Left kidney (tissue), 1 donor: ENCODE measurements at regions not wholly inside any gene's neighbourhood (a gene's known extent, or its start where the extent isn't known, plus 50 kb on each side); places are given as distances from the start of the nearest gene placed in this dataset.
A peak's percentile ranks its signal among the peaks of the same experiment; 100 is the strongest.
"Not testable (repeated sequence)": the region's sequence is repeated elsewhere in the genome, so short reads cannot be mapped to it uniquely, and the experiment has no call there.

Source experiments
- DNase-seq: peaks from one replicate; pipeline ENCODE4 v3.0.0-alpha.2; 2013

DNA sequence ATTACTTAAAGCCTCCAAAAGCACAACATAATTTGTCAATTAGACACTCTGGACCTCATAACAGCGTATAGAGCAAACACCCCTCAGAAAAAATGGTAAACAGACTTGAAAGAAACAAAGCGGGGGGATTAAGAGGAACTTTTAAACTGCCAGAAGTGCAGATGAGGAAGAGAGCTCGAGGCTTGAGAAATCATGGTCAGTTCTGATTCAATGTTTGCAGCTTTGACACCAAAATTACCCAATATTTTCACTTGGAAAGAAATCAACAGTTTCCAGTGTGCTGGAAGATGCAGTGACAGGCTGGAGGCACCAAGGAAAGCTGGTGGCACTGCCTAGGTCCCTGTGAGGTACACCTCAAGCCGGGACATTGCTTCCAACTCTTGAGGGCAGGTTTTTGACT, 180.9 kb upstream of the TOX3 start:
- DNase-seq = no peak

GRCh38 chr16:52727441-52727840, 180.5 kb upstream of the TOX3 start:
- no peak for DNase-seq

- no peak for DNase-seq
Measured at GRCh38 chr16:52725461-52725860, 178.5 kb upstream of the TOX3 start.

- DNase-seq = no peak
Measured at GRCh38 chr16:52725043-52725442, 178.1 kb upstream of the TOX3 start.

DNA sequence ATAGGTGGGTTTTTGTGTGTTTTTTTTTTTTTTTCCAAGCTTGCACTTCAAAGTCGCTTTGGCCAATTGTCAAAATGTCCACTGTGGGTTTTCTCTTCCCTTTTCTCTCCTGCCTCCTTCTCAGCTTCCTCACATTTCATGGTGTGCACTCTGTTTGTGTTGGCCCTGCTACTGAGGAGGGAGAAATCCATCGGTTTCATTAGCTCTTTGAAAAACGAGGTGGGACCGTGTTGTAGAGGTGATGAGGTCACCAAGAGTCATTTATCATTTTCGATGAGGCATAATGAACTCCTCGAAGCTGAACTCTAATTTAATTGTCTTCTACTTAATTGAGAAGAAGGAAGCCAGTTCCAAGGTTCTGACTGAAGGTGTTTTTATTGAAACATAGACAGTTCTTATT, 174.4 kb upstream of the TOX3 start:
- DNase-seq = peak; percentile 26

DNA sequence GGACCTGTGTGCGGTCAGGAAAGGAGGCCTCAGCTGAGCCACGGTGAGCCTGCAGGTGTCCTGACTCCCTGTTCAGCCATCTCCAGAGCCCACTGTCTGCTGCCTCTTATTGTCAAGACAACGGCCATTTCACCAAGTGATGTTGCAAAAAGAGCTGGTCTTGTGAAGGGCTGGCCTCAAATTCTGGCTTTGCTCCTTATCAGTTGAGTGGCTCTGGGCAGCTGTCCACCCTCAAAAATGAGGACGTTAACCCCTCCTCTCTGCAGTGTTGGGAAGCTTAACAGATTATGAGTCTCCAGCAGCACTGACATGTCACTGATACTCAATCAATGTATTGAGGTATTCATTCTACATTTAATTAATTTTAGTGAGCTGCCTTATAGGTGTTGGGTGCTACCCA, 171.1 kb upstream of the TOX3 start:
- DNase-seq = no peak

DNA sequence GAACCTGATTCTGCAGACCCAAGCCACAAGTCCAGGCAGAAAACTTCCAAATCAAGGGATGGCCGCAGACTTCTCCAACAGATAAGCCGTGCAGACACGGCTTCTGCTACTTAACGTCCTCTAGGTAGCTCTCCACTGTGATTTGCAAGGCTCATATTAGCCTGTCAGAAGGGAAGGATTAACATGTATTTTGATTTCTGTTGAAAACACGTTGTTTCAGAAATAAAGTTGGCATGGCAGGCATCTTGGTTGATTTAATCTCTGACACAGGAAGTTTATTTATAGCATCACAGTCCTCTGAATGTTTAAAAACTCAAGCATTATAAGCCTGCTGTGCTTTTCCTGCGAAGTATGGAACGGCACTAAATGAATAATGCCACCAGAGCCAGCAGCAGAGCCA, 166.8 kb upstream of the TOX3 start:
- no peak for DNase-seq

DNA sequence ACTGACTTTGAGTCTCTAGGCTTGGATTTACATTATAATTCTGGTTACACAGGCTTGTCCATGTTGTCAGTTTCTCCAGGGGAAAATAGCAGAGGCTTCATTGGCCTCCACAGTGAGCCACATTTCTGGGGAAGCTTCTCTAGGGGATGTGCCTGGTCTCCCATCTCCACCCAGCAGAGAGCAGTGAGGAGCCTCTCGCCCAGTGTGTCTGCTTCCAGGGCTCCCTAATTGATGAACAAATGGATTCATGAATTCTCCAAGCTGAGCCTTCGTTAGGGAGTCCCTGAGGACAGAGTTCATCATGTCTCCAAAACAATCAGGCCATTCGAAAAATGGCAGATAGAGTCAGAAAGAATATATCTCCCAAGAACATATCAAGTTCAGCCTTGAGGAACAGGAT, 162.4 kb upstream of the TOX3 start:
- no peak for DNase-seq

DNA sequence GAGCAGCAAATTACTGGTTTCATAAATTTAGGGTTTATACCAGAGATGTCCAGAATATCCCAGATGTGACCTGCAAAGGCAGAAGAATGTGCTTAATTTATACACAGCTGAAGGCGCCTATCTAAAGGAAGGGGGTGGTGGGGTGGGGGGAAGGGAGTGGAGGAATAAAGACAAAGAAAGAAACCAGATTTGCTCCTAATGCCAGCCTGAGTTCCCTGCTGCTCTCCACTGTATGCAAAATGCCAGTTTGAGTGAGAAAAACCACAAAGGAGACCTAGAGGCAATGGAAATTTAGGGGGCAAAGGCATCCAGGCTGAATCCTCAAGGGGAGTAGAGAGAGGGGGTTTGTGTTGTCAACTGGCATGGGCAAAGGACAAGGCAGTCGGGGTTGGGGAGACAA, 161.5 kb upstream of the TOX3 start:
- no peak for DNase-seq

- DNase-seq = no peak
Measured at GRCh38 chr16:52707676-52708337, 160.9 kb upstream of the TOX3 start.

- DNase-seq = no peak
Measured at GRCh38 chr16:52705122-52705521, 158.2 kb upstream of the TOX3 start.

GRCh38 chr16:52697971-52698370, 151.0 kb upstream of the TOX3 start:
- no peak for DNase-seq

DNA sequence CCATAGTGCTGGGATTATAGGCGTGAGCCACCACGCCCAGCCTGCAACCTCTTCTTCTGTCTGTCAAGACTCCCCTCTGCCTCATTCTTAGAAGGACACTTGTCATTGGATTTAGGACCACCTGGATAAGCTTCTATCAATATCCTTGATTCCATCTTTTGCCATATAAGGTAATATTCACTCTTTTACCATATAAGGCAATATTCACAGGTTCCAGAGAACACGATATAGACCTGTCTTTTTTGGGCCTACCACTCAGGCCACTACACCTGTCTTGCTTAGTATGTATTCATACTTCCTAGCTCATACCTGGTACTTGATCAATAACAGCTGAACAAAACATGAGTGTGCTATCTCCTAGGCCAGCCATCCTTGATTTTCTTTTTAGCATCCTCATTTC, 149.2 kb upstream of the TOX3 start:
- no peak for DNase-seq

GRCh38 chr16:52690468-52690867, 143.5 kb upstream of the TOX3 start:
- DNase-seq = no peak

GRCh38 chr16:52680993-52681392, 134.1 kb upstream of the TOX3 start:
- DNase-seq = no peak

DNA sequence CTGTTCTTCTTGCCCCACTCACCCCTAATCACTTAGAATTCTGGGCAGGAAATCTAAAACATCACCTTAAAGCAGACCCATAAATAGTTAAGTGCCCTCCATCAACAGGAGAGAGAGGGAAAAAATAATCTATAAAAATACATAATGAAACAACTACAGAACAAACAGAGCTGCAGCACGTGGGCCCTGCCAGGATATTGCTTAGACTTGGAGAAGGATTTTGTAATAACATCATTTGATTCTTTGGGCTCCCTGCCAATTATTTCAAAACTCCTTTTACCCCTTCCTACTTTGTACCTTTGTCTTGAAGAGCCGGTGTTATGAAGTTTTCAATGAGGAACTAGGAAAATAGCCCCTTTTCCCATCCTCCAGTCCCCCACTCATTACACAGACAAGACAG, 130.6 kb upstream of the TOX3 start:
- DNase-seq = no peak

- DNase-seq = no peak
Measured at GRCh38 chr16:52676959-52677358, 130.0 kb upstream of the TOX3 start.

DNA sequence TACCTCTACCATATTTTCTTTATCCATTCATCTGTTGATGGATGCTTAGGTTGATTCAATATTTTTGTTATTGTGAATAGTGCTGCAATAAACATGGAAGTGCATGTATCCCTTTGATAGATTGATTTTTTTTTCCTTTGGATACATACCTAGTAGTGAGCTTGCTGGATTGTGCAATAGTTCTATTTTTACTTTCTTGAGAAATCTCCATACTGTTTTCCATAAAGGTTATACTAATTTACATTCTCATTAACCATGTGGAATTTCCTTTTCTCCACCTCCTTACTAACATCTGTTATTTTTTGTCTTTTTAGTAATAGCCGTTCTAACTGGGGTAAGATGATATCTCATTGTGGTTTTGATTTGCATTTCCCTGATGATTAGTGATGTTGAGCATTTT, 124.6 kb upstream of the TOX3 start:
- DNase-seq = no peak

DNA sequence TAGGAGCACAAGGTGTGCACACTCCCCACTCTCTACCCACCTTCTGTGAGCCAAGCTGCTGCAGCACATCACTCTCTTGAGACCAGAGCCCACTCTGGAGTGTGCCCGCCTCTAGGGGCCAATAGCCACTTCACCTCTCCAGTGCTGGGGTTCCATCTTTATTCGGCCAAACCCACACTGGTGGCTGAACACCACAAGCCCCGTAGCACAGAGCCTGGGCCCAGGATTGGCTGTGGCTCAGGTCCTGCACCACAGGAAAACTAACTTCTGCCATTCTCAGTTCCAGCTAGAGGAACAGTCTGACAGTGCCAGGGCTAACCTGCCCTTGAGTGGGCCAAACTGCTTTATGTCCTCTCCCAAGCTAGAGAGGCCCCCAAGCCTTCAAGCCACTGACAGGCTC, 111.0 kb upstream of the TOX3 start:
- no peak for DNase-seq

DNA sequence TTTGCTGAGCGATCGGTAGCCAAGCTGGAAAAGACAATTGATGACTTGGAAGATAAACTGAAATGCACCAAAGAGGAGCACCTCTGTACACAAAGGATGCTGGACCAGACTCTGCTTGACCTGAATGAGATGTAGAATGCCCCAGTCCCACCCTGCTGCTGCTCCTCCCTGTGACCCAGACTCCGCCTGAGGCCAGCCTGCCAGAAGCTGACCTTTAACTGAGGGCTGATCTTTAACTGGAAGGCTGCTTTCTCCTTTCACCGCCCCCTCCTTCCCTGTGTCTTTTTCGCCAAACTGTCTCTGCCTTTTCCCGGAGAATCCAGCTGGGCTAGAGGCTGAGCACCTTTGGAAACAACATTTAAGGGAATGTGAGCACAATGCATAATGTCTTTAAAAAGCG, 109.0 kb upstream of the TOX3 start:
- DNase-seq = not testable (repeated sequence)

- not testable (repeated sequence) for DNase-seq
Measured at GRCh38 chr16:52655156-52655555, 108.2 kb upstream of the TOX3 start.

DNA sequence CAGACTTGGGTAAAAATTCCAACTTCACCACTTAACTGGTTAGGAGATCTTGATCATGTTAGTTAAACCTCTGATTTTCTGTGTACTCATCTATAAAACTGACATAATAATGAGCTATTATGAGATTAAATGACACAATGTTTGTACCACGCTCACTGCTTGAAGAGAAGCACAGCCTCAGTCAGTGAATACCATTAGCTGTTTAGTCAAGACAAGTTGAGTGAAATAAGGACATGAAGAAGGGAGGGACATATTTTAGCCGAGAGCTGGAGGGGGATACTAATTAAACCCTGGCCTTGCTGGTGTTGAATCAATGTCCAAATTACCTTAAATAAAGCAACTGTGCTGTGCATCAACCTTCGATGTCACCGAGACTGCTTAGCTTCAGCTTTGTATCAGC, 105.1 kb upstream of the TOX3 start:
- DNase-seq = no peak

GRCh38 chr16:52650789-52651188, 103.8 kb upstream of the TOX3 start:
- DNase-seq = no peak

GRCh38 chr16:52650318-52650717, 103.4 kb upstream of the TOX3 start:
- DNase-seq = no peak

DNA sequence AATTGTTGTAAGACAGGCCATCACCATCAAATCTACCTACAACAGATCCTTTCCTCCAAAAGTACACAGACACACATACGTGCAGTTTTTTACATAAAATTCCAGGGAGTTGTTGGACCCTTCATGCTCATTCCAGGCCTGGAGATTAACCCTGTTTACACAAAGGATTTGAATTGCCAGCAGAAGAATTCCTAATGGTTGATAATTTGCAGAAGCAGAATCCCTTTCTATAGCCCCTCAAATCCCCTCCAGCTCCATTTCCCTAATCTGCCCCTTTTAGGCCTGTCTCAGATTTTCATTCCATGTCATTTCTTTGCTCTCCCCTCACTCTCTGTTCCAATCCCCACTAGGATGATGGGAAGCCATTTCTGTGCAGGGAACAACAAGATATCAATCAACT, 102.9 kb upstream of the TOX3 start:
- no peak for DNase-seq
